ENCODE measurements at regions not wholly inside any gene's neighbourhood (a gene's known extent, or its start where the extent isn't known, plus 50 kb on each side); places are given as distances from the start of the nearest gene placed in this dataset.

DNA sequence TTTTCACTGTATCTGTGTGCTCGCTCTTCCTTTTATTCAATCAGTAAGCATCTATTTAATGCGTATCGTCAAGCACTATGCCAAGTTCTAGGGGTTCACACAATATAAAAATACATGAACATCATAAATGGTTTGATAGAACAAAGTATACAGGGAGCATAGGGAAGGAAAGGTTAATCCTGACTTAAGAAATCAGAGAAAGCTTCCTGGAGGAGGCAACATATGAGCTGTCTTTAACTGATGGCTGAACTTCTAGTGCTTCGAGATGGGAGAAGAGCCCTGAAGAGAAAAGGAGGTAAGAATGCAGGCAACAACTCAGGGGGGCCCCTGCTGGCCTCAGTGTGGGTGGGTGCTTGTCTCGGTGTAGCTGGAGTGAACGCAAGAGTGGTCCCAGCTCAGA is 63.6 kb upstream of the GALNT2 start:
- no peaks in the 10 kb centered on the region; the same call in 1 of the 2 replicates for H3K27me3 ChIP-seq (replicated peaks; ENCODE audit: control insufficient read depth, insufficient read depth, low read length)
- TF ChIP-seq, protein P1, sequence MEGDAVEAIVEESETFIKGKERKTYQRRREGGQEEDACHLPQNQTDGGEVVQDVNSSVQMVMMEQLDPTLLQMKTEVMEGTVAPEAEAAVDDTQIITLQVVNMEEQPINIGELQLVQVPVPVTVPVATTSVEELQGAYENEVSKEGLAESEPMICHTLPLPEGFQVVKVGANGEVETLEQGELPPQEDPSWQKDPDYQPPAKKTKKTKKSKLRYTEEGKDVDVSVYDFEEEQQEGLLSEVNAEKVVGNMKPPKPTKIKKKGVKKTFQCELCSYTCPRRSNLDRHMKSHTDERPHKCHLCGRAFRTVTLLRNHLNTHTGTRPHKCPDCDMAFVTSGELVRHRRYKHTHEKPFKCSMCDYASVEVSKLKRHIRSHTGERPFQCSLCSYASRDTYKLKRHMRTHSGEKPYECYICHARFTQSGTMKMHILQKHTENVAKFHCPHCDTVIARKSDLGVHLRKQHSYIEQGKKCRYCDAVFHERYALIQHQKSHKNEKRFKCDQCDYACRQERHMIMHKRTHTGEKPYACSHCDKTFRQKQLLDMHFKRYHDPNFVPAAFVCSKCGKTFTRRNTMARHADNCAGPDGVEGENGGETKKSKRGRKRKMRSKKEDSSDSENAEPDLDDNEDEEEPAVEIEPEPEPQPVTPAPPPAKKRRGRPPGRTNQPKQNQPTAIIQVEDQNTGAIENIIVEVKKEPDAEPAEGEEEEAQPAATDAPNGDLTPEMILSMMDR (IDR thresholded peaks at IDR 0.05; ENCODE audit: insufficient read depth, low read length, poor library complexity, severe bottlenecking): no peak
- DNase-seq (ENCODE audit: extremely low read depth, insufficient read length): no peak
- H3K4me3 ChIP-seq (replicated peaks; ENCODE audit: low read depth, low read length): no peak overlapping the region
- H3K36me3 ChIP-seq (ENCODE audit: control insufficient read depth, insufficient read depth, low read length): no peaks in the 10 kb centered on the region

GRCh38 chr1:230005040-230005439 is 62.0 kb upstream of the GALNT2 start:
- no peaks in the 10 kb centered on the region for H3K36me3 ChIP-seq (ENCODE audit: control insufficient read depth, insufficient read depth, low read length)
- no peaks in the 10 kb centered on the region for H3K27me3 ChIP-seq (replicated peaks; ENCODE audit: control insufficient read depth, insufficient read depth, low read length)
- DNase-seq (ENCODE audit: extremely low read depth, insufficient read length): no peak
- H3K4me3 ChIP-seq (replicated peaks; ENCODE audit: low read depth, low read length): no peak overlapping the region
- TF ChIP-seq, protein P1 (IDR thresholded peaks at IDR 0.05; ENCODE audit: insufficient read depth, low read length, poor library complexity, severe bottlenecking): no peak

DNA sequence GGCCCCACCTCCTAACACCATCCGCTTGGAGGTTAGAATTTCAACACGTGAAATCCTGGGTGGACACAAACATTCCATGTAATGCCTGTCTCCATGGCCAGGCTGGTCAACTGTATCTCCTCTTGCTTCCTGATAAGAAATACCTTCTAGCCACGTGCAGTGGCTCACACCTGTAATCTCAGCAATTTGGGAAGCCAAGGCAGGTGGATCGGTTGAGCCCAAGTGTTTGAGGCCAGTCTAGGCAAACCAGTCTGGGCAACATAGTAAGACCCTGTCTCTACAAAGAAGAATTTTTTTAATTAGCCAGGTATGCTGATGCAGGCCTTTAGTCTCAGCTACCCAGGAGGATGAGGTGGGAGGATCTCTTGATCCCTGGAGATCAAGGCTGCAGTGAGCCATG is 58.3 kb upstream of the GALNT2 start:
- Histone ChIP-seq H3K4me3 (replicated peaks; ENCODE audit: low read depth, low read length) (no peak overlapping the region), H3K27me3 (replicated peaks; ENCODE audit: control insufficient read depth, insufficient read depth, low read length) (no peaks in the 10 kb centered on the region), H3K36me3 (ENCODE audit: control insufficient read depth, insufficient read depth, low read length) (no peaks in the 10 kb centered on the region)
- TF ChIP-seq, protein P1 (IDR thresholded peaks at IDR 0.05; ENCODE audit: insufficient read depth, low read length, poor library complexity, severe bottlenecking): no peak
- no peak for DNase-seq (ENCODE audit: extremely low read depth, insufficient read length)

GRCh38 chr1:230009611-230010313 is 57.3 kb upstream of the GALNT2 start:
- no peaks in the 10 kb centered on the region for H3K27me3 ChIP-seq (replicated peaks; ENCODE audit: control insufficient read depth, insufficient read depth, low read length)
- no peaks in the 10 kb centered on the region for H3K36me3 ChIP-seq (ENCODE audit: control insufficient read depth, insufficient read depth, low read length)
- no peak overlapping the region for H3K4me3 ChIP-seq (replicated peaks; ENCODE audit: low read depth, low read length)
- no peak for DNase-seq (ENCODE audit: extremely low read depth, insufficient read length)
- TF ChIP-seq, protein P1 (IDR thresholded peaks at IDR 0.05; ENCODE audit: insufficient read depth, low read length, poor library complexity, severe bottlenecking): no peak

DNA sequence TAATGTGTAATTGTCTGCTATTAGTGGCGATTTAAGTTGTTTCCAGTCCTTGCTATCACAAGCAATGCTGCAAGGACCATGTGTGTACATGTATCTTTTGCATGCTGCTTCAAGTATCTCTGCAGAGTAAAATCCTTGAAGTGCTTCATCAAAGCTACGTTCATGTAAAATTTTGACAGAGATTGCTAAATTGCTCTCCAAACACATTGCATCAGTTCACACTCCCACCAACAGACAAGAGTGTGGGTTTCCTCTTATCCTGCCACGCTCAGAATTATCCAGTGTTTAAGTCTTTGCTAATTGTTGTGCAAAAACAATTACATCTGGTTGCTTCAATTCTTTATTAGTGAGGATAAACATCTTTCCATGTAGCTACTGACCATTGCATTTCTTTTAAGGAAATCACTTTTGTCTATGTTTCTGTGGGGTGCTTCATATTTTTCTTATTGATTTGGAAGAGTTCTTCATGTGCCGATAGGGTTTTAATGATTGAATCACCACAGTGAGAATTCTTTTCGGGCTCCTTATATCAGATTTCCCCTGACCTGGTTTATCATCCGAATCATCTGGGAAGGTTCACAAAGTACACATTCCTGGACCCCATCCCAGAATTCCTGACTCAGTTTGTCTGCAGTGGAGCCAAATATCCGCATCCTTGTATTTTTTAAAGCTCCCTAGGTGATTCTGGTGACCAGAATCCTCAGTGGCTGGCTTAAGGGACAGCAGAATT is 56.3 kb upstream of the GALNT2 start:
- Histone ChIP-seq H3K36me3 (ENCODE audit: control insufficient read depth, insufficient read depth, low read length) (no peaks in the 10 kb centered on the region), H3K4me3 (replicated peaks; ENCODE audit: low read depth, low read length) (no peak overlapping the region), H3K27me3 (replicated peaks; ENCODE audit: control insufficient read depth, insufficient read depth, low read length) (no peaks in the 10 kb centered on the region)
- no peak for DNase-seq (ENCODE audit: extremely low read depth, insufficient read length)
- TF ChIP-seq, protein P1 (IDR thresholded peaks at IDR 0.05; ENCODE audit: insufficient read depth, low read length, poor library complexity, severe bottlenecking): no peak

Data from GM06990 (cell line).